Activated CD8-positive, alpha-beta memory T cell treated with anti-CD3 and anti-CD28 coated beads, Interleukin-2, amount 10 ng/mL, durations not matched to agents 7 days and 5 days (primary cell): ENCODE measurements at regions not wholly inside any gene's neighbourhood (a gene's known extent, or its start where the extent isn't known, plus 50 kb on each side); places are given as distances from the start of the nearest gene placed in this dataset.

Experiments
- ATAC-seq: fragments of 150-1000 bp; cut with Tn5 transposase; one replicate; pipeline ENCODE4 v1.10.0; 2021; ENCODE audit warnings: moderate library complexity
- CTCF ChIA-PET: fragments of 350-600 bp; sonication (Branson Sonifier 250); formaldehyde crosslinking; loops from one replicate; lab custom pipeline; 2021; ENCODE audit warnings: antibody characterized with exemption; lab: Charles Lee
- DNase-seq: peaks from one replicate; pipeline ENCODE4 v3.0.0-alpha.2; 2020
- H3K27ac Mint-ChIP-seq: one replicate; pipeline ENCODE4 v1.8.0; 2021; ENCODE audit warnings: mild to moderate bottlenecking, mixed read lengths
- H3K27me3 Mint-ChIP-seq: one replicate; pipeline ENCODE4 v1.8.0; 2021; ENCODE audit warnings: mixed read lengths
- H3K36me3 Mint-ChIP-seq: one replicate; pipeline ENCODE4 v1.8.0; 2021; ENCODE audit warnings: mild to moderate bottlenecking, mixed read lengths
- H3K4me1 Mint-ChIP-seq: one replicate; pipeline ENCODE4 v1.8.0; 2021; ENCODE audit warnings: mixed read lengths
- H3K4me3 Mint-ChIP-seq: one replicate; pipeline ENCODE4 v1.8.0; 2021; ENCODE audit warnings: mild to moderate bottlenecking, moderate library complexity, mixed read lengths
- H3K9me3 Mint-ChIP-seq: one replicate; pipeline ENCODE4 v1.8.0; 2022; ENCODE audit warnings: low read depth, mixed read lengths

- ATAC-seq, result no peak
- H3K27ac Mint-ChIP-seq, result no peak overlapping the region
- H3K27me3 Mint-ChIP-seq, result peaks cover 2% of the 10 kb centered on the region
- no peaks in the 10 kb centered on the region for H3K4me1 Mint-ChIP-seq
- CTCF ChIA-PET, result no interaction called here
- H3K9me3 Mint-ChIP-seq, result no peaks in the 10 kb centered on the region
- no peaks in the 10 kb centered on the region for H3K36me3 Mint-ChIP-seq
- DNase-seq, result no peak
- no peak overlapping the region for H3K4me3 Mint-ChIP-seq
These were observed 122.7 kb upstream of the STEAP4 start for GRCh38 chr7:88429382-88429781.

GRCh38 chr7:88402529-88402928, 95.8 kb upstream of the STEAP4 start:
- no peak for ATAC-seq
- Mint-ChIP-seq H3K9me3 (no peaks in the 10 kb centered on the region), H3K36me3 (no peaks in the 10 kb centered on the region), H3K4me1 (no peaks in the 10 kb centered on the region), H3K27me3 (no peaks in the 10 kb centered on the region), H3K4me3 (no peak overlapping the region), H3K27ac (no peak overlapping the region)
- no peak for DNase-seq
- CTCF ChIA-PET, result no interaction called here

- CTCF ChIA-PET, result interaction anchor here (0.9 kb wide), 1 partner anchor 158 kb away, joined by 3 read pairs; no protein-coding TSS in a partner anchor
- DNase-seq, result no peak
- ATAC-seq, result no peak
- H3K4me1 Mint-ChIP-seq, result peaks cover 5% of the 10 kb centered on the region
- H3K27me3 Mint-ChIP-seq, result no peaks in the 10 kb centered on the region
- H3K36me3 Mint-ChIP-seq, result no peaks in the 10 kb centered on the region
- H3K27ac Mint-ChIP-seq, result no peak overlapping the region
- H3K9me3 Mint-ChIP-seq, result no peaks in the 10 kb centered on the region
- no peak overlapping the region for H3K4me3 Mint-ChIP-seq
These were observed 94.4 kb upstream of the STEAP4 start for GRCh38 chr7:88401009-88401623.

- H3K36me3 Mint-ChIP-seq, result no peaks in the 10 kb centered on the region
- CTCF ChIA-PET, result no interaction called here
- ATAC-seq (no peak), DNase-seq (no peak)
- H3K9me3 Mint-ChIP-seq, result no peaks in the 10 kb centered on the region
- no peak overlapping the region for H3K27ac Mint-ChIP-seq
- no peaks in the 10 kb centered on the region for H3K27me3 Mint-ChIP-seq
- no peak overlapping the region for H3K4me3 Mint-ChIP-seq
- H3K4me1 Mint-ChIP-seq, result peaks cover 7% of the 10 kb centered on the region
These were observed 93.1 kb upstream of the STEAP4 start for GRCh38 chr7:88399696-88400240.

GRCh38 chr7:88399036-88399435, 92.3 kb upstream of the STEAP4 start:
- no peak overlapping the region for H3K27ac Mint-ChIP-seq
- H3K36me3 Mint-ChIP-seq, result no peaks in the 10 kb centered on the region
- peaks cover 7% of the 10 kb centered on the region for H3K4me1 Mint-ChIP-seq
- H3K27me3 Mint-ChIP-seq, result no peaks in the 10 kb centered on the region
- ATAC-seq (no peak), DNase-seq (no peak)
- CTCF ChIA-PET, result no interaction called here
- no peak overlapping the region for H3K4me3 Mint-ChIP-seq
- H3K9me3 Mint-ChIP-seq, result no peaks in the 10 kb centered on the region

GRCh38 chr7:88398459-88398858, 91.8 kb upstream of the STEAP4 start:
- ATAC-seq (no peak), DNase-seq (no peak)
- Mint-ChIP-seq H3K27me3 (no peaks in the 10 kb centered on the region), H3K4me3 (no peak overlapping the region), H3K4me1 (peaks cover 7% of the 10 kb centered on the region), H3K9me3 (no peaks in the 10 kb centered on the region), H3K36me3 (no peaks in the 10 kb centered on the region), H3K27ac (no peak overlapping the region)
- CTCF ChIA-PET, result no interaction called here

- Mint-ChIP-seq H3K4me1 (peaks cover 7% of the 10 kb centered on the region), H3K9me3 (no peaks in the 10 kb centered on the region), H3K36me3 (no peaks in the 10 kb centered on the region), H3K27ac (no peak overlapping the region), H3K27me3 (peaks cover 7% of the 10 kb centered on the region), H3K4me3 (no peak overlapping the region)
- ATAC-seq (no peak), DNase-seq (no peak)
- CTCF ChIA-PET, result interaction anchor here (1.4 kb wide), 1 partner anchor 39 kb away, joined by 3 read pairs; no protein-coding TSS in a partner anchor
These were observed 90.2 kb upstream of the STEAP4 start for GRCh38 chr7:88396948-88397322.

GRCh38 chr7:88396295-88396947, 89.7 kb upstream of the STEAP4 start:
- CTCF ChIA-PET, result interaction anchor here (1.4 kb wide), 1 partner anchor 39 kb away, joined by 3 read pairs; no protein-coding TSS in a partner anchor
- no peaks in the 10 kb centered on the region for H3K36me3 Mint-ChIP-seq
- peaks cover 7% of the 10 kb centered on the region for H3K4me1 Mint-ChIP-seq
- ATAC-seq (no peak), DNase-seq (no peak)
- no peaks in the 10 kb centered on the region for H3K9me3 Mint-ChIP-seq
- H3K27ac Mint-ChIP-seq, result no peak overlapping the region
- no peak overlapping the region for H3K4me3 Mint-ChIP-seq
- H3K27me3 Mint-ChIP-seq, result peaks cover 7% of the 10 kb centered on the region

GRCh38 chr7:88395715-88396114, 89.0 kb upstream of the STEAP4 start:
- Mint-ChIP-seq H3K36me3 (no peaks in the 10 kb centered on the region), H3K9me3 (no peaks in the 10 kb centered on the region), H3K27me3 (peaks cover 7% of the 10 kb centered on the region), H3K4me1 (peaks cover 7% of the 10 kb centered on the region), H3K27ac (no peak overlapping the region), H3K4me3 (no peak overlapping the region)
- no peak for DNase-seq
- CTCF ChIA-PET, result no interaction called here
- no peak for ATAC-seq

- Mint-ChIP-seq H3K27ac (no peak overlapping the region), H3K27me3 (peaks cover 23% of the 10 kb centered on the region)
- CTCF ChIA-PET, result interaction anchor here (1.0 kb wide), 1 partner anchor 46 kb away, joined by 3 read pairs; no protein-coding TSS in a partner anchor
These were observed 84.6 kb upstream of the STEAP4 start for GRCh38 chr7:88391247-88391646.

GRCh38 chr7:88387368-88387767, 80.7 kb upstream of the STEAP4 start:
- Mint-ChIP-seq H3K4me3 (no peak overlapping the region), H3K27me3 (peaks cover 16% of the 10 kb centered on the region), H3K27ac (no peak overlapping the region), H3K36me3 (no peaks in the 10 kb centered on the region), H3K4me1 (peaks cover 13% of the 10 kb centered on the region), H3K9me3 (no peaks in the 10 kb centered on the region)
- CTCF ChIA-PET, result no interaction called here
- no peak for ATAC-seq
- no peak for DNase-seq

More at GRCh38 chr7:88391247-88391646, 84.6 kb upstream of the STEAP4 start:
- Mint-ChIP-seq H3K4me1 (peaks cover 17% of the 10 kb centered on the region), H3K4me3 (no peak overlapping the region), H3K36me3 (no peaks in the 10 kb centered on the region), H3K9me3 (no peaks in the 10 kb centered on the region)
- no peak for ATAC-seq
- DNase-seq, result no peak

GRCh38 chr7:88386665-88387156, 80.0 kb upstream of the STEAP4 start:
- Mint-ChIP-seq H3K36me3 (no peaks in the 10 kb centered on the region), H3K27me3 (peaks cover 16% of the 10 kb centered on the region), H3K4me1 (peaks cover 13% of the 10 kb centered on the region), H3K27ac (no peak overlapping the region), H3K4me3 (no peak overlapping the region), H3K9me3 (no peaks in the 10 kb centered on the region)
- DNase-seq, result no peak
- ATAC-seq, result no peak
- CTCF ChIA-PET, result no interaction called here

GRCh38 chr7:88377434-88377833, 70.7 kb upstream of the STEAP4 start:
- H3K9me3 Mint-ChIP-seq, result no peaks in the 10 kb centered on the region
- CTCF ChIA-PET, result no interaction called here
- H3K27me3 Mint-ChIP-seq, result peaks cover 7% of the 10 kb centered on the region
- no peaks in the 10 kb centered on the region for H3K36me3 Mint-ChIP-seq
- no peak overlapping the region for H3K4me3 Mint-ChIP-seq
- DNase-seq (no peak), ATAC-seq (no peak)
- H3K27ac Mint-ChIP-seq, result no peak overlapping the region
- H3K4me1 Mint-ChIP-seq, result no peaks in the 10 kb centered on the region

- H3K4me3 Mint-ChIP-seq, result no peak overlapping the region
- H3K27me3 Mint-ChIP-seq, result peaks cover 4% of the 10 kb centered on the region
- DNase-seq (no peak), ATAC-seq (no peak)
- H3K4me1 Mint-ChIP-seq, result no peaks in the 10 kb centered on the region
- no peaks in the 10 kb centered on the region for H3K9me3 Mint-ChIP-seq
- no peaks in the 10 kb centered on the region for H3K36me3 Mint-ChIP-seq
- no peak overlapping the region for H3K27ac Mint-ChIP-seq
- CTCF ChIA-PET, result no interaction called here
These were observed 62.0 kb upstream of the STEAP4 start for GRCh38 chr7:88368686-88369085.
